MM.1S (cell line): ENCODE measurements at regions not wholly inside any gene's neighbourhood (a gene's known extent, or its start where the extent isn't known, plus 50 kb on each side); places are given as distances from the start of the nearest gene placed in this dataset.

Experiments
- DNase-seq: peaks from one replicate; pipeline ENCODE4 v3.0.0-alpha.2; 2015
- H2AFZ ChIP-seq: fragments of 300-600 bp; sonication (generic); 2 replicates; pipeline ENCODE4 v1.6.0; 2016; ENCODE audit warnings: antibody characterized with exemption, low read length
- H3F3A ChIP-seq: fragments of 300-600 bp; sonication (generic); 2 replicates; pipeline ENCODE4 v1.6.1; 2016; ENCODE audit warnings: mild to moderate bottlenecking, antibody characterized with exemption, low read length, moderate library complexity, mixed read lengths; ENCODE audit not compliant: insufficient read depth
- H3K27ac ChIP-seq: fragments of 300-600 bp; sonication (generic); 2 replicates; pipeline ENCODE4 v1.5.1; 2016; ENCODE audit warnings: mild to moderate bottlenecking, low read length
- H3K27me3 ChIP-seq: fragments of 300-600 bp; sonication (generic); replicated peaks from 2 replicates; pipeline ENCODE4 v1.6.0; 2016; ENCODE audit warnings: low read length; ENCODE audit not compliant: insufficient read depth
- H3K36me3 ChIP-seq: fragments of 300-600 bp; sonication (generic); replicated peaks from 2 replicates; pipeline ENCODE4 v1.6.1; 2016; ENCODE audit warnings: mild to moderate bottlenecking, low read length, mixed read lengths; ENCODE audit not compliant: insufficient read depth
- H3K4me1 ChIP-seq: fragments of 300-600 bp; sonication (generic); 2 replicates; pipeline ENCODE4 v1.6.1; 2016; ENCODE audit warnings: low read length, mixed read lengths
- H3K4me2 ChIP-seq: fragments of 300-600 bp; sonication (generic); 2 replicates; pipeline ENCODE4 v1.6.0; 2016; ENCODE audit warnings: low read depth, low read length
- H3K4me3 ChIP-seq: fragments of 300-600 bp; sonication (generic); 2 replicates; pipeline ENCODE4 v1.5.1; 2016; ENCODE audit warnings: low read length, mixed read lengths
- H3K79me2 ChIP-seq: fragments of 300-600 bp; sonication (generic); 2 replicates; pipeline ENCODE4 v1.6.1; 2016; ENCODE audit warnings: mixed run types, low read length, mixed read lengths
- H3K9ac ChIP-seq: fragments of 300-600 bp; sonication (generic); 2 replicates; pipeline ENCODE4 v1.6.1; 2016; ENCODE audit warnings: low read length, mixed read lengths
- H3K9me2 ChIP-seq: fragments of 300-600 bp; sonication (generic); replicated peaks from 2 replicates; pipeline ENCODE4 v1.6.1; 2016; ENCODE audit warnings: mild to moderate bottlenecking, low read length, mixed read lengths; ENCODE audit not compliant: insufficient read depth
- H3K9me3 ChIP-seq: fragments of 300-600 bp; sonication (generic); replicated peaks from 2 replicates; pipeline ENCODE4 v1.6.1; 2016; ENCODE audit warnings: mild to moderate bottlenecking, low read length, mixed read lengths; ENCODE audit not compliant: insufficient read depth
- H4K20me1 ChIP-seq: fragments of 300-600 bp; sonication (generic); 2 replicates; pipeline ENCODE4 v1.6.1; 2016; ENCODE audit warnings: mild to moderate bottlenecking, low read length, moderate library complexity, mixed read lengths; ENCODE audit not compliant: insufficient read depth
- EZH2 ChIP-seq: fragments of 300-600 bp; sonication (generic); optimal IDR thresholded peaks from 2 replicates; pipeline ENCODE3; 2017; ENCODE audit warnings: low read depth, mild to moderate bottlenecking, antibody characterized with exemption, low read length, mixed read lengths
- EZH2phosphoT487 ChIP-seq: fragments of 300-600 bp; sonication (generic); IDR thresholded peaks from 2 replicates; pipeline ENCODE4 v1.6.1; 2018; ENCODE audit warnings: antibody characterized with exemption, low read length
- TF ChIP-seq, protein P1 (sequence below): fragments of 300-600 bp; sonication (generic); IDR thresholded peaks from 2 replicates; pipeline ENCODE4 v1.5.1; 2016; ENCODE audit warnings: antibody characterized with exemption, low read length, mixed read lengths

DNA sequence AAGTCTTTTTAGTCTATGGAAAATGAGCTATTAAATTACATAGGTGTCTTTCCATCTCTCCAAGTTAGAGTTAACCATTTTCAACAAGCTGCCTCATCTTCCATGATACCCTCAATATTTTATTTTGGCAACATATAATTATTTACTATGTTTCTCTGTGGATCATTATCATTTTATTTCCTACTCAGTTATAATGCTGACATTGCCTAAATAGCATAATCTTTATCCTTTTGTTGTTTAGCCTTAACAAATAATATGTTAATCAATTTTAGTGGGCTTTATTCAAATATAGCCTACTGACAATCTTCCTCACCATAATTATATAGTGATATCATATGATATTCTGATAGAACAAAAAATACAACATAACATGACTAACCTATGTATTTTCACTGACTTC, 1044.8 kb upstream of the FOXG1 start:
- H3K4me1 ChIP-seq, result no peaks in the 10 kb centered on the region
- no peaks in the 10 kb centered on the region for H3K9me3 ChIP-seq
- no peak overlapping the region for H3K27ac ChIP-seq
- no peaks in the 10 kb centered on the region for H3K9me2 ChIP-seq
- H3K79me2 ChIP-seq, result no peaks in the 10 kb centered on the region
- H3F3A ChIP-seq, result no peaks in the 10 kb centered on the region
- no peak overlapping the region for H2AFZ ChIP-seq
- no peaks in the 10 kb centered on the region for H4K20me1 ChIP-seq
- no peak overlapping the region for H3K4me3 ChIP-seq
- no peaks in the 10 kb centered on the region for H3K36me3 ChIP-seq
- no peaks in the 10 kb centered on the region for H3K27me3 ChIP-seq
- no peak for DNase-seq
- TF ChIP-seq, protein P1, sequence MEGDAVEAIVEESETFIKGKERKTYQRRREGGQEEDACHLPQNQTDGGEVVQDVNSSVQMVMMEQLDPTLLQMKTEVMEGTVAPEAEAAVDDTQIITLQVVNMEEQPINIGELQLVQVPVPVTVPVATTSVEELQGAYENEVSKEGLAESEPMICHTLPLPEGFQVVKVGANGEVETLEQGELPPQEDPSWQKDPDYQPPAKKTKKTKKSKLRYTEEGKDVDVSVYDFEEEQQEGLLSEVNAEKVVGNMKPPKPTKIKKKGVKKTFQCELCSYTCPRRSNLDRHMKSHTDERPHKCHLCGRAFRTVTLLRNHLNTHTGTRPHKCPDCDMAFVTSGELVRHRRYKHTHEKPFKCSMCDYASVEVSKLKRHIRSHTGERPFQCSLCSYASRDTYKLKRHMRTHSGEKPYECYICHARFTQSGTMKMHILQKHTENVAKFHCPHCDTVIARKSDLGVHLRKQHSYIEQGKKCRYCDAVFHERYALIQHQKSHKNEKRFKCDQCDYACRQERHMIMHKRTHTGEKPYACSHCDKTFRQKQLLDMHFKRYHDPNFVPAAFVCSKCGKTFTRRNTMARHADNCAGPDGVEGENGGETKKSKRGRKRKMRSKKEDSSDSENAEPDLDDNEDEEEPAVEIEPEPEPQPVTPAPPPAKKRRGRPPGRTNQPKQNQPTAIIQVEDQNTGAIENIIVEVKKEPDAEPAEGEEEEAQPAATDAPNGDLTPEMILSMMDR, result no peak
- TF ChIP-seq EZH2 (no peak), EZH2phosphoT487 (no peak)
- no peak overlapping the region for H3K4me2 ChIP-seq
- H3K9ac ChIP-seq, result no peak overlapping the region

DNA sequence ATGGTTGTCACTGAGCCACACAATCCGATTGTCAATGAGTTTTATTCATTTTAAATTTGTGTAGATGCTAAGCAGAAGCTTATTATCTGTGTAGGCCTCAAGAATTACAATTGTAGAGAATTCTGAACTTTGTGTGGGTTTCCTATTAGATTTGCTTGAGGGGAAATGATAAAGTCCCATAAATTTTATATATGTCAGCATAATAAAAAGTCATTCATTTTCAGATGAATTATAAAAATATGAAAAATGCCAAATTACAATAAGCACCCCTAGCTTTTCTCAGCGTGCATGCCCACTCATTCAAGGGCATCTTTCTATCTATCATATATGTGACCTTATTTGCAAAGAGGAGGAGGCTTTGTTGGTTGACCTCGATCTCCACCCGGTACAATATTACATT, 1041.1 kb upstream of the FOXG1 start:
- Histone ChIP-seq H3F3A (no peaks in the 10 kb centered on the region), H3K4me2 (no peak overlapping the region), H3K4me1 (no peaks in the 10 kb centered on the region), H3K79me2 (no peaks in the 10 kb centered on the region), H3K36me3 (no peaks in the 10 kb centered on the region), H3K9me3 (no peaks in the 10 kb centered on the region), H4K20me1 (no peaks in the 10 kb centered on the region), H3K4me3 (no peak overlapping the region), H2AFZ (no peak overlapping the region), H3K9ac (no peak overlapping the region), H3K9me2 (no peaks in the 10 kb centered on the region), H3K27me3 (no peaks in the 10 kb centered on the region), H3K27ac (no peak overlapping the region)
- TF ChIP-seq EZH2phosphoT487, result no peak
- TF ChIP-seq, protein P1, result no peak
- no peak for TF ChIP-seq EZH2
- no peak for DNase-seq

DNA sequence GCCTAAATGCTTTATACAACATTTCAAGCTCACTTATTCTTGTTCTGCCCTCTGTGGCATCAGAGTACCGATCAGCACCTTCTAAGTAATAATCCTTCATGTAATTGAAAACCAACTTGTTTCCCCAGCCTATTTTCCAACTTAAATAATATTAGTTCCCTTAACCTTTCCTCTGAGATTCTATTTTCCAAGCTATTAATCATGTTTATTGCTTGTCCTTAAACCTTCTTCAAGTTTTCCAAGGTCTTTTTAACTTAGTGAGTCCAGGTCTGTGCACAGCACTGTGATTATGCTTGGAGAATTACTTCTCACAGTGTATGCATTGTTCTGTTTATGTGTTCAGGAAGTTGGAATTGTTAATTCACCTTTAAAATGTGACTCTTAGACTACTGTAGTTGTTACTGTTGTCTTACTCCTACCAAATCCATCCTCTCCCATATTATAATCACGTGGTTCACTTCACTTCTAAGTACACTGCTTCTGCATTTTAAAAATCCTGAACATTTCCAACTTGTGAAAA, 1039.3 kb upstream of the FOXG1 start:
- no peak for DNase-seq
- H3K9me3 ChIP-seq, result no peaks in the 10 kb centered on the region
- no peaks in the 10 kb centered on the region for H4K20me1 ChIP-seq
- H3F3A ChIP-seq, result no peaks in the 10 kb centered on the region
- no peaks in the 10 kb centered on the region for H3K4me1 ChIP-seq
- H3K36me3 ChIP-seq, result no peaks in the 10 kb centered on the region
- no peak overlapping the region for H3K27ac ChIP-seq
- H3K79me2 ChIP-seq, result no peaks in the 10 kb centered on the region
- H3K9ac ChIP-seq, result no peak overlapping the region
- no peaks in the 10 kb centered on the region for H3K9me2 ChIP-seq
- H3K4me2 ChIP-seq, result no peak overlapping the region
- no peaks in the 10 kb centered on the region for H3K27me3 ChIP-seq
- no peak overlapping the region for H2AFZ ChIP-seq
- TF ChIP-seq, protein P1, result no peak
- TF ChIP-seq EZH2, result no peak
- H3K4me3 ChIP-seq, result no peak overlapping the region
